Keratinocyte (primary cell): ENCODE measurements at regions not wholly inside any gene's neighbourhood (a gene's known extent, or its start where the extent isn't known, plus 50 kb on each side); places are given as distances from the start of the nearest gene placed in this dataset.

Experiments used
- EZH2 ChIP-seq: IDR thresholded peaks from one replicate; pipeline ENCODE4 v1.6.1; 2012; ENCODE audit warnings: inconsistent platforms, mild to moderate bottlenecking, low read length, moderate library complexity
- TF ChIP-seq, protein P1 (sequence below), 3 experiments: IDR thresholded peaks in 1 of 3; conservative IDR thresholded peaks in 1 of 3; optimal IDR thresholded peaks in 1 of 3; 2 replicates in 2 of 3; 3 replicates in 1 of 3; pipeline versions ENCODE3 to v1.5.1; 2011; ENCODE audit warnings: low read length in 3 of 3, mild to moderate bottlenecking in 3 of 3, moderate library complexity in 2 of 3, control low read depth in 1 of 3, inconsistent platforms in 1 of 3; ENCODE audit not compliant: insufficient read depth in 2 of 3; ENCODE audit errors: extremely low read depth in 1 of 3

DNA sequence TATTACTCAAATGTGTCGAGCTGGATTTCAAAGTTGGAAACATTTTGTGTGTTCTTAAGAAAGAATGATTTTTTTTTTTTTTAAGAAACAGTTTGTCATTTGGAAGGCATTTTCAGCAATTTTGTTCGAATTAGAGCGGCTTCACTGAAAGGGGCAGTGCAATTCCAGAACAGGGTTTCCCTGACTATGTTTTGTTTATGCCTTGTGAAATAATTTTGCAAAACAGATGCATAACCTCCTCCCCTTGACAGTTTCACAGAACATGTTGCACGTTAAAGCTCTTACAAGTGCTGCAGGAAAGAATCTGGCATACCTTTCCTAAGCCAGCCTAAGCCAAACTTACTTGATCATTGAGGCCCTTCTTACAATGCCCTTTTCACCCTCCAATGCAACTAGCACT lies 216.0 kb upstream of the SSTR4 start:
- no peak for TF ChIP-seq EZH2
- TF ChIP-seq, protein P1, sequence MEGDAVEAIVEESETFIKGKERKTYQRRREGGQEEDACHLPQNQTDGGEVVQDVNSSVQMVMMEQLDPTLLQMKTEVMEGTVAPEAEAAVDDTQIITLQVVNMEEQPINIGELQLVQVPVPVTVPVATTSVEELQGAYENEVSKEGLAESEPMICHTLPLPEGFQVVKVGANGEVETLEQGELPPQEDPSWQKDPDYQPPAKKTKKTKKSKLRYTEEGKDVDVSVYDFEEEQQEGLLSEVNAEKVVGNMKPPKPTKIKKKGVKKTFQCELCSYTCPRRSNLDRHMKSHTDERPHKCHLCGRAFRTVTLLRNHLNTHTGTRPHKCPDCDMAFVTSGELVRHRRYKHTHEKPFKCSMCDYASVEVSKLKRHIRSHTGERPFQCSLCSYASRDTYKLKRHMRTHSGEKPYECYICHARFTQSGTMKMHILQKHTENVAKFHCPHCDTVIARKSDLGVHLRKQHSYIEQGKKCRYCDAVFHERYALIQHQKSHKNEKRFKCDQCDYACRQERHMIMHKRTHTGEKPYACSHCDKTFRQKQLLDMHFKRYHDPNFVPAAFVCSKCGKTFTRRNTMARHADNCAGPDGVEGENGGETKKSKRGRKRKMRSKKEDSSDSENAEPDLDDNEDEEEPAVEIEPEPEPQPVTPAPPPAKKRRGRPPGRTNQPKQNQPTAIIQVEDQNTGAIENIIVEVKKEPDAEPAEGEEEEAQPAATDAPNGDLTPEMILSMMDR (optimal IDR thresholded peaks at IDR 0.05 in 1 of 3, IDR thresholded peaks at IDR 0.05 in 1 of 3, conservative IDR thresholded peaks at IDR 0.05 in 1 of 3; ENCODE audit: extremely low read depth in 1 of 3, insufficient read depth in 2 of 3, low read length in 3 of 3): no peak
